DOHH2 (cell line): ENCODE measurements at regions not wholly inside any gene's neighbourhood (a gene's known extent, or its start where the extent isn't known, plus 50 kb on each side); places are given as distances from the start of the nearest gene placed in this dataset.

ENCODE experiments used
- H3F3A ChIP-seq: fragments of 200-600 bp; sonication (generic), shearing (Covaris generic); 2 replicates; pipeline ENCODE4 v1.6.0; 2016; ENCODE audit warnings: antibody characterized with exemption, mild to moderate bottlenecking; ENCODE audit not compliant: control insufficient read depth, insufficient read depth
- H3K27ac ChIP-seq: fragments of 200-600 bp; sonication (generic); 2 replicates; pipeline ENCODE4 v1.5.1; 2014; ENCODE audit warnings: low read depth, mild to moderate bottlenecking, low read length, moderate library complexity
- H3K27me3 ChIP-seq: fragments of 200-600 bp; sonication (generic); 2 replicates; pipeline ENCODE4 v1.6.1; 2014; ENCODE audit warnings: mild to moderate bottlenecking, low read length, mixed read lengths; ENCODE audit not compliant: control insufficient read depth
- H3K36me3 ChIP-seq: fragments of 200-600 bp; sonication (generic); 2 replicates; pipeline ENCODE4 v1.6.1; 2014; ENCODE audit warnings: mild to moderate bottlenecking, low read length, moderate library complexity, mixed read lengths; ENCODE audit not compliant: control insufficient read depth
- H3K4me1 ChIP-seq: fragments of 200-600 bp; sonication (generic); 2 replicates; pipeline ENCODE4 v1.6.1; 2014; ENCODE audit warnings: mild to moderate bottlenecking, low read length, mixed read lengths; ENCODE audit not compliant: control insufficient read depth
- H3K4me2 ChIP-seq: fragments of 200-600 bp; sonication (generic); 2 replicates; pipeline ENCODE4 v1.6.0; 2014; ENCODE audit warnings: mild to moderate bottlenecking, low read length, moderate library complexity
- H3K4me3 ChIP-seq: fragments of 200-600 bp; sonication (generic); 2 replicates; pipeline ENCODE4 v1.5.1; 2014; ENCODE audit warnings: mild to moderate bottlenecking, low read length, mixed read lengths
- H3K79me2 ChIP-seq: fragments of 200-600 bp; sonication (generic); 2 replicates; pipeline ENCODE4 v1.6.1; 2014; ENCODE audit warnings: mild to moderate bottlenecking, low read length, mixed read lengths; ENCODE audit not compliant: control insufficient read depth
- H3K9me2 ChIP-seq: fragments of 200-600 bp; sonication (generic); replicated peaks from 2 replicates; pipeline ENCODE4 v1.6.1; 2014; ENCODE audit warnings: mild to moderate bottlenecking, low read length, mixed read lengths; ENCODE audit not compliant: control insufficient read depth
- H3K9me3 ChIP-seq: fragments of 200-600 bp; sonication (generic); 2 replicates; pipeline ENCODE4 v1.6.1; 2014; ENCODE audit warnings: antibody characterized with exemption, low read length, mixed read lengths; ENCODE audit not compliant: control insufficient read depth, insufficient read depth
- H4K20me1 ChIP-seq: fragments of 200-600 bp; sonication (generic); 2 replicates; pipeline ENCODE4 v1.6.0; 2014; ENCODE audit warnings: low read depth, mild to moderate bottlenecking, antibody characterized with exemption, low read length, moderate library complexity; ENCODE audit not compliant: control insufficient read depth, insufficient read depth
- CTCF ChIP-seq: fragments of 200-600 bp; sonication (generic); IDR thresholded peaks from one replicate; pipeline ENCODE4 v1.5.1; 2014; ENCODE audit warnings: antibody characterized with exemption, mild to moderate bottlenecking, low read depth, low read length; ENCODE audit not compliant: poor library complexity, severe bottlenecking
- EZH2phosphoT487 ChIP-seq: fragments of 200-600 bp; sonication (generic); IDR thresholded peaks from 2 replicates; pipeline ENCODE4 v1.6.1; 2017; ENCODE audit warnings: borderline replicate concordance, mild to moderate bottlenecking, antibody characterized with exemption, low read length, moderate library complexity, mixed read lengths

- no peak overlapping the region for H3K4me3 ChIP-seq
- no peaks in the 10 kb centered on the region for H3K4me1 ChIP-seq
- no peaks in the 10 kb centered on the region for H3K27me3 ChIP-seq
- no peaks in the 10 kb centered on the region for H3K79me2 ChIP-seq
- H3F3A ChIP-seq, result no peaks in the 10 kb centered on the region
- no peak overlapping the region for H3K27ac ChIP-seq
- H4K20me1 ChIP-seq, result no peaks in the 10 kb centered on the region
- no peak overlapping the region for H3K4me2 ChIP-seq
- H3K36me3 ChIP-seq, result no peaks in the 10 kb centered on the region
- H3K9me3 ChIP-seq, result no peaks in the 10 kb centered on the region; the same call in 1 of the 2 replicates
- H3K9me2 ChIP-seq, result no peaks in the 10 kb centered on the region
- no peak for TF ChIP-seq EZH2phosphoT487
- TF ChIP-seq CTCF, result no peak
These were observed 1434.7 kb downstream of the SLITRK1 start for GRCh38 chr13:82447416-82448077.

- H3K36me3 ChIP-seq, result no peaks in the 10 kb centered on the region
- H4K20me1 ChIP-seq, result no peaks in the 10 kb centered on the region
- H3K27ac ChIP-seq, result no peak overlapping the region
- H3K27me3 ChIP-seq, result no peaks in the 10 kb centered on the region
- H3K9me2 ChIP-seq, result no peaks in the 10 kb centered on the region
- H3F3A ChIP-seq, result no peaks in the 10 kb centered on the region
- H3K4me3 ChIP-seq, result no peak overlapping the region
- H3K4me2 ChIP-seq, result no peak overlapping the region
- TF ChIP-seq CTCF (no peak), EZH2phosphoT487 (no peak)
- H3K9me3 ChIP-seq, result peaks cover 8% of the 10 kb centered on the region; the same call in 1 of the 2 replicates
- no peaks in the 10 kb centered on the region for H3K4me1 ChIP-seq
- H3K79me2 ChIP-seq, result no peaks in the 10 kb centered on the region
These were observed 1442.9 kb downstream of the SLITRK1 start for GRCh38 chr13:82439159-82439904.

- Histone ChIP-seq H3K36me3 (no peaks in the 10 kb centered on the region), H3K9me3 (peaks cover 8% of the 10 kb centered on the region; the same call in 1 of the 2 replicates)
- TF ChIP-seq CTCF (no peak), EZH2phosphoT487 (no peak)
These were observed 1444.0 kb downstream of the SLITRK1 start for GRCh38 chr13:82438320-82438719.

More at GRCh38 chr13:82438320-82438719, 1444.0 kb downstream of the SLITRK1 start:
- H3K79me2 ChIP-seq, result no peaks in the 10 kb centered on the region
- H4K20me1 ChIP-seq, result no peaks in the 10 kb centered on the region
- no peaks in the 10 kb centered on the region for H3K4me1 ChIP-seq
- no peak overlapping the region for H3K4me3 ChIP-seq
- H3K27ac ChIP-seq, result no peak overlapping the region
- no peaks in the 10 kb centered on the region for H3K27me3 ChIP-seq
- H3K4me2 ChIP-seq, result no peak overlapping the region
- no peaks in the 10 kb centered on the region for H3K9me2 ChIP-seq
- H3F3A ChIP-seq, result no peaks in the 10 kb centered on the region
